ENCODE measurements at regions not wholly inside any gene's neighbourhood (a gene's known extent, or its start where the extent isn't known, plus 50 kb on each side); places are given as distances from the start of the nearest gene placed in this dataset.

- H3K27ac Mint-ChIP-seq = no peak overlapping the region
- peaks cover 5% of the 10 kb centered on the region for H3K9me3 Mint-ChIP-seq (ENCODE audit: low read depth)
- H3K27me3 Mint-ChIP-seq = peaks cover 9% of the 10 kb centered on the region
- TF ChIP-seq CTCF (IDR thresholded peaks at IDR 0.05; ENCODE audit: unreplicated experiment) = no peak
- peaks cover 16% of the 10 kb centered on the region for H3K4me1 Mint-ChIP-seq (ENCODE audit: low read depth)
- peaks cover 2% of the 10 kb centered on the region for H3K36me3 Mint-ChIP-seq (ENCODE audit: insufficient read depth)
- no peak for DNase-seq (ENCODE audit: low spot score, unreplicated experiment)
- H3K4me3 Mint-ChIP-seq (ENCODE audit: low read depth) = no peak overlapping the region
Measured at GRCh38 chr10:3415038-3415736, 242.6 kb upstream of the PITRM1 start.

GRCh38 chr10:3414667-3415023, 242.1 kb upstream of the PITRM1 start:
- Mint-ChIP-seq H3K4me3 (ENCODE audit: low read depth) (no peak overlapping the region), H3K36me3 (ENCODE audit: insufficient read depth) (peaks cover 2% of the 10 kb centered on the region), H3K27me3 (peaks cover 9% of the 10 kb centered on the region), H3K9me3 (ENCODE audit: low read depth) (peaks cover 5% of the 10 kb centered on the region), H3K27ac (no peak overlapping the region), H3K4me1 (ENCODE audit: low read depth) (peaks cover 16% of the 10 kb centered on the region)
- DNase-seq (ENCODE audit: low spot score, unreplicated experiment) = no peak
- TF ChIP-seq CTCF (IDR thresholded peaks at IDR 0.05; ENCODE audit: unreplicated experiment) = no peak

- no peak for DNase-seq (ENCODE audit: low spot score, unreplicated experiment)
- Mint-ChIP-seq H3K27ac (no peak overlapping the region), H3K4me1 (ENCODE audit: low read depth) (peaks cover 18% of the 10 kb centered on the region), H3K27me3 (peaks cover 9% of the 10 kb centered on the region), H3K9me3 (ENCODE audit: low read depth) (peaks cover 5% of the 10 kb centered on the region), H3K4me3 (ENCODE audit: low read depth) (no peak overlapping the region), H3K36me3 (ENCODE audit: insufficient read depth) (peaks cover 2% of the 10 kb centered on the region)
- TF ChIP-seq CTCF (IDR thresholded peaks at IDR 0.05; ENCODE audit: unreplicated experiment) = no peak
Measured at GRCh38 chr10:3413937-3414666, 241.5 kb upstream of the PITRM1 start.

- Mint-ChIP-seq H3K27ac (peak overlapping the region; percentile 12), H3K9me3 (ENCODE audit: low read depth) (peaks cover 5% of the 10 kb centered on the region)
- no peak for TF ChIP-seq CTCF (IDR thresholded peaks at IDR 0.05; ENCODE audit: unreplicated experiment)
Measured at GRCh38 chr10:3412646-3413045, 240.1 kb upstream of the PITRM1 start.

GRCh38 chr10:3412071-3412582, 239.5 kb upstream of the PITRM1 start:
- peaks cover 7% of the 10 kb centered on the region for H3K4me1 Mint-ChIP-seq (ENCODE audit: low read depth)
- no peak overlapping the region for H3K4me3 Mint-ChIP-seq (ENCODE audit: low read depth)
- H3K36me3 Mint-ChIP-seq (ENCODE audit: insufficient read depth) = peaks cover 2% of the 10 kb centered on the region
- TF ChIP-seq CTCF (IDR thresholded peaks at IDR 0.05; ENCODE audit: unreplicated experiment) = no peak
- peaks cover 5% of the 10 kb centered on the region for H3K9me3 Mint-ChIP-seq (ENCODE audit: low read depth)
- H3K27ac Mint-ChIP-seq = no peak overlapping the region
- no peak for DNase-seq (ENCODE audit: low spot score, unreplicated experiment)
- peaks cover 13% of the 10 kb centered on the region for H3K27me3 Mint-ChIP-seq

More at GRCh38 chr10:3412646-3413045, 240.1 kb upstream of the PITRM1 start:
- H3K27me3 Mint-ChIP-seq = peaks cover 12% of the 10 kb centered on the region
- peaks cover 2% of the 10 kb centered on the region for H3K36me3 Mint-ChIP-seq (ENCODE audit: insufficient read depth)
- no peak for DNase-seq (ENCODE audit: low spot score, unreplicated experiment)
- H3K4me3 Mint-ChIP-seq (ENCODE audit: low read depth) = no peak overlapping the region
- peaks cover 7% of the 10 kb centered on the region for H3K4me1 Mint-ChIP-seq (ENCODE audit: low read depth)
